Esophagus (tissue), 2 donors: ENCODE measurements at regions not wholly inside any gene's neighbourhood (a gene's known extent, or its start where the extent isn't known, plus 50 kb on each side); places are given as distances from the start of the nearest gene placed in this dataset.

Experiments used
- H3K27ac ChIP-seq, 2 donors: one replicate each; pipeline ENCODE4 v1.5.1; 2013; ENCODE audit warnings: low read depth in 2 of 2, mild to moderate bottlenecking in 2 of 2, inconsistent platforms in 1 of 2, low read length in 1 of 2, moderate library complexity in 1 of 2
- H3K27me3 ChIP-seq, 2 donors: one replicate each; pipeline ENCODE4 v1.6.1; 2013; ENCODE audit warnings: low read length in 2 of 2, control low read depth in 1 of 2, mild to moderate bottlenecking in 1 of 2; ENCODE audit not compliant: insufficient read depth in 2 of 2, control insufficient read depth in 1 of 2
- H3K36me3 ChIP-seq, 2 donors: one replicate each; pipeline ENCODE4 v1.6.1; 2013; ENCODE audit warnings: low read length in 1 of 2; ENCODE audit not compliant: control insufficient read depth in 2 of 2, insufficient read depth in 2 of 2
- H3K4me1 ChIP-seq, 2 donors: one replicate each; pipeline ENCODE4 v1.6.1; 2013; ENCODE audit warnings: low read length in 1 of 2; ENCODE audit not compliant: control insufficient read depth in 2 of 2, insufficient read depth in 2 of 2
- H3K4me3 ChIP-seq, 2 donors: one replicate each; pipeline ENCODE4 v1.5.1; 2013; ENCODE audit warnings: low read length in 2 of 2, mild to moderate bottlenecking in 2 of 2, low read depth in 1 of 2, moderate library complexity in 1 of 2
- H3K9me3 ChIP-seq, 2 donors: one replicate each; pipeline ENCODE4 v1.6.1; 2013; ENCODE audit warnings: mild to moderate bottlenecking in 2 of 2, low read depth in 1 of 2, low read length in 1 of 2, moderate library complexity in 1 of 2; ENCODE audit not compliant: control insufficient read depth in 2 of 2, insufficient read depth in 1 of 2
- WGBS, 2 donors: extraction: QIAGEN DNeasy Blood & Tissue Kit; methylation state at CpG; one replicate each; pipeline ENCODE4 v1.1.7; 2013; 5-methylcytosine and 5-hydroxymethylcytosine counted together
- donor health status: healthy with polysubstance abuse.
- donor health status: Bipolar disorder and iron deficiency.

DNA sequence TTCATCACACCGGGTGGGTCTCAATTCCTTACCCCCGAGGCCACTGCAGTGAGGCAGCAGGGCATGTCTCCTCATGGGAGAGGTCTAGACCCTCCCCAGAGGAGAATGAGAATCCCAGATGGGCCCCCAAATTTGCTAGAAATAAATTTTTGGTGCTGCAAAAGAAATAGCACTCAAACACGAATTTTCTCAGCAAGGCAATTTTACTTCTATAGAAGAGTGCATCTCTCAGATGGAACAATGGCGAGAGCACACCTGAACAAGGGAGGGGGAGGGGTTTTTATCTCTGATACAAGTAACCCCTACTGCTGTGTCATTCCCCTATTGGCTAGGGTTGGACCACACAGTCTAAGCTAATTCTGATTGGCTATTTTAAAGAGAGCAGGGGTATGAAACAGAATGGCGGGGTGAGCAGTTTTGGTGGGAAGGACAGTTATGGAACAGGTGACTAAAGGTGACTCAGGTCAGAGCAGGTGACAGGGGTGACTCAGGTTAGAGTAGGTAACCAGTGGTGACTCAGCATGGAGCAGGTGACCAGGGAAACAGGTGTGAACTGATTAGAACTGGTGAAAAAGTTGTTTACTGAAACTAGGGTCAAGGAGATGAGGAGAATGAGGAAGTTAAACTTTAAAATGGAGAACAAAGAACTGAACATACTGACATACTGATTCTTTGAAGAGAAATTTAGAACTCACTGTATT is 93.0 kb upstream of the WNT7A start:
- H3K4me1 ChIP-seq = no peaks in the 10 kb centered on the region
- 85% methylated on average over 5 of the region's 5 CpGs for WGBS, 2 donors
- no peak overlapping the region for H3K4me3 ChIP-seq

GRCh38 chr3:13966302-13966701 is 86.4 kb upstream of the WNT7A start:
- H3K4me1 ChIP-seq = no peaks in the 10 kb centered on the region
- no peaks in the 10 kb centered on the region for H3K36me3 ChIP-seq
- 35 to 54% methylated on average over 3 of the region's 3 CpGs for WGBS, 2 donors
- no peaks in the 10 kb centered on the region for H3K27me3 ChIP-seq
- no peak overlapping the region for H3K4me3 ChIP-seq
- H3K9me3 ChIP-seq = no peaks in the 10 kb centered on the region
- H3K27ac ChIP-seq = no peak overlapping the region

More for the DNA sequence above, 93.0 kb upstream of the WNT7A start:
- no peak overlapping the region for H3K27ac ChIP-seq
- no peaks in the 10 kb centered on the region for H3K27me3 ChIP-seq
- H3K36me3 ChIP-seq = no peaks in the 10 kb centered on the region
- peaks cover 4% of the 10 kb centered on the region in 2 donors for H3K9me3 ChIP-seq

DNA sequence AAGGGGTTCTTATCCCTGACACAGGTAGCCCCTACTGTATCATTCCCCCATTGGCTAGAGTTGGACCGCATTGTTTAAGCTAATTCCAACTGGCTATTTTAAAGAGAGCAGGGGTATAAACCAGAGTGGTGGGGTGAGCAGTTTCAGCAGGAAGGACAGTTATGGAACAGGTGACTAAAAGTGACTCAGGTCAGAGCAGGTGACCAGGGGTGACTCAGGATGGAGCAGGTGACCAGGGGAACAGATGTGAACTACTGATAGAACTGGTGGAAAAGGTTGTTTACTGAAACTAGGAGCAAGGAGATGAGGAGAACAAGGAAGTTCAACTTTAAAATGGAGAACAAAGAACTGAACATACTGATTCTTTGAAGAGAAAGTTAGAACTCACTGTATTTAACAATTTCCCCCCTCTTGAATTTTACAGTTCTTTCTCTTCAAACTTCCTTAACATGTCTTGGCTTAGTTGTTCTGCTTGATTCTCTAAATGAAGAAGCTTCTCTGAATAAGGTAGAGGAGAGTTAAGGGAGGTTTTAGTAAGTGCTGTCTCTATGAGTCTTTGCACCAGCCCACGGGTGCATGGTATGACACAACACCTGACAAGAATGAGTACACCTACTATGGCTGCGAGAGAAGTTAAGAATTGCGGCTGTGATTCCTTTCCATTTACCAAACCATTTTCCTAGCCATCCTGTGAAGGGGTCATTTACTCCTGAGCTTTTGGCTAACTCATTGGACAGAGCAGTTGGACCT is 83.4 kb upstream of the WNT7A start:
- no peaks in the 10 kb centered on the region for H3K27me3 ChIP-seq
- no peaks in the 10 kb centered on the region for H3K4me1 ChIP-seq
- 91 to 92% methylated on average over 4 of the region's 4 CpGs for WGBS, 2 donors
- H3K36me3 ChIP-seq = no peaks in the 10 kb centered on the region
- no peaks in the 10 kb centered on the region for H3K9me3 ChIP-seq
- H3K4me3 ChIP-seq = no peak overlapping the region
- H3K27ac ChIP-seq = no peak overlapping the region

- Histone ChIP-seq H3K27me3 (no peaks in the 10 kb centered on the region), H3K9me3 (no peaks in the 10 kb centered on the region), H3K4me3 (no peak overlapping the region), H3K36me3 (no peaks in the 10 kb centered on the region), H3K4me1 (no peaks in the 10 kb centered on the region), H3K27ac (no peak overlapping the region)
- 88 to 91% methylated on average over 11 of the region's 11 CpGs for WGBS, 2 donors
Observed at GRCh38 chr3:13954741-13955483, 75.0 kb upstream of the WNT7A start.

DNA sequence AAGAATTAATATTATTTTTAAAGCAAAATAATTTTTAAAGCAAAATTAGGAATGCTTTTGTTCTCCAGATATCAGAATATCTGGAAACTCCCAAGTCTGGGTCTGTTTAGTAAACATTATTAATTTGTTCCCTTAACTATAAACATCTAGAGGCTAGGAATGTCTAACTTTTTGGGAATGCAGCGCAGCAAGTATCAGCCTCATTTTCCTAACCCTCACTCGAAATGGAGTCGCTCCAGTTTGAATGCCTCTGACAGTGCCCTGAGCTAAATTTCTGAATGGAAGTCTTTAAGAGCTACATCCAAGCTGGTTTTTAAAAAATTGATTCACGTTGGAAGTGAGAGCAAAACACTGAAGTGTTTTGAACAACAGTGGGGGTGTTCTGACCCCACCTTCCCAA is 74.4 kb upstream of the WNT7A start:
- H3K4me3 ChIP-seq = no peak overlapping the region
- H3K4me1 ChIP-seq = no peaks in the 10 kb centered on the region
- no peak overlapping the region for H3K27ac ChIP-seq
- H3K9me3 ChIP-seq = no peaks in the 10 kb centered on the region
- WGBS, 2 donors = 74 to 82% methylated on average over 4 of the region's 4 CpGs
- H3K36me3 ChIP-seq = no peaks in the 10 kb centered on the region
- no peaks in the 10 kb centered on the region for H3K27me3 ChIP-seq

DNA sequence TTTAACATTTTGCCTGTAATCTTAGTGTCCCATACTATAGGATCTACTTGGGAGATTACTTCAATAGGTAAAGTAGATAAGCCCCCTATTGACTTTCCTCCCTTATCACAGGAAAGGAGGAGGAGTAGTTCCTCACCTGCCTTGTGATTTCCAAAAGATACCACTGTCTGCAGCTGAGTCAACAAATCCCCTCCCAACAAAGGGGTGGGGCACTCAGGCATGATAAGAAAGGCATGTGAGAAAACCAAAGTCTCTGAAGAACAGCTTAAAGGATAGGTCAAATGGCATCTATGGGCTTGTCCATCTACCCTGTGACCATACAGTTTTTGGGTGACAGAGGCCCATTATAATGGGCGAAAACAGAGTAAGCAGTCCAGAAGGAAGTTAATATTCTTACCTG is 71.3 kb upstream of the WNT7A start:
- 84 to 97% methylated on average over 1 of the region's 1 CpG for WGBS, 2 donors
- Histone ChIP-seq H3K27me3 (no peaks in the 10 kb centered on the region), H3K4me3 (no peak overlapping the region), H3K36me3 (no peaks in the 10 kb centered on the region), H3K9me3 (no peaks in the 10 kb centered on the region), H3K4me1 (no peaks in the 10 kb centered on the region), H3K27ac (no peak overlapping the region)

DNA sequence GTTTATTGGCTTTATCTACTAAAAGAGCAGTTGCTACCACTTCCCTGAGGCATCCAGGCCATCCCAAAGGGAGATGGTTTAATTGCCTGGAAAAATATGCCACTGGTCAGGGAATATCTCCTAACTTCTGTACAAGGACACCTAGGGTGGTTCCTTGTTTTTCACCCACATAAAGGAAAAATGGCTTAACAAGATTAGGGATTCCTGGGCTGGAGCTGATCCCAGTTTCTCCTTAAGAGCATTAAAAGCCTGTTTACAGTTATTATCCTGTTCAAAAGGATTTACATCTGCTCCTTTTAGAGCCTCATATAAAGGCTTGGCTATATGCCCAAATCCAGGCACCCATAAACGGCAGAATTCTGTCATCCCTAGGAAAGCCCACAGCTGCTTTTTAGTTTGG is 70.2 kb upstream of the WNT7A start:
- no peak overlapping the region for H3K27ac ChIP-seq
- no peaks in the 10 kb centered on the region for H3K27me3 ChIP-seq
- H3K9me3 ChIP-seq = no peaks in the 10 kb centered on the region
- 9 to 21% methylated on average over 1 of the region's 1 CpG for WGBS, 2 donors
- no peak overlapping the region for H3K4me3 ChIP-seq
- H3K4me1 ChIP-seq = no peaks in the 10 kb centered on the region
- no peaks in the 10 kb centered on the region for H3K36me3 ChIP-seq

DNA sequence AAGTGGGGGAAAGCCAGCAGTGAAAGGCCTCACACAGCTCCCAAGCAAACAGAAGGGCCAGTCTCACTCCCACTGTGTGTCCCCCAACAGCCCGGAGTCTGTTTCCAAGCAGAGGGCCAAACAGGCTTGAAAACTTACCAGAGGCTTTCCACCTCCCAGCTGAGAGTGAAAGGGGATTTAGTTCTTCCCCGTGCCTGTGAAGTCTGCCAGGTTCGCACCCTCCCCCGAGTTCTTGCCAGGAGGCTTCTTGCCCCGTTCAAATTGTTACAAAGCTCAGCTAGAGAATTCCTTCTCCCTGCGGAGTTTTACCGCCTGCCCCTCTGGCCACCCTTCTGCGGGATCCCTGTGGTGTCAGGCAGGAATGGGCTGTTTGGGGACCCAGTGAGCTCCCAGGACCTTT is 68.0 kb upstream of the WNT7A start:
- no peaks in the 10 kb centered on the region for H3K4me1 ChIP-seq
- H3K9me3 ChIP-seq = no peaks in the 10 kb centered on the region
- no peaks in the 10 kb centered on the region for H3K27me3 ChIP-seq
- H3K27ac ChIP-seq = no peak overlapping the region
- no peaks in the 10 kb centered on the region for H3K36me3 ChIP-seq
- H3K4me3 ChIP-seq = no peak overlapping the region
- WGBS, 2 donors = 28 to 36% methylated on average over 8 of the region's 8 CpGs

DNA sequence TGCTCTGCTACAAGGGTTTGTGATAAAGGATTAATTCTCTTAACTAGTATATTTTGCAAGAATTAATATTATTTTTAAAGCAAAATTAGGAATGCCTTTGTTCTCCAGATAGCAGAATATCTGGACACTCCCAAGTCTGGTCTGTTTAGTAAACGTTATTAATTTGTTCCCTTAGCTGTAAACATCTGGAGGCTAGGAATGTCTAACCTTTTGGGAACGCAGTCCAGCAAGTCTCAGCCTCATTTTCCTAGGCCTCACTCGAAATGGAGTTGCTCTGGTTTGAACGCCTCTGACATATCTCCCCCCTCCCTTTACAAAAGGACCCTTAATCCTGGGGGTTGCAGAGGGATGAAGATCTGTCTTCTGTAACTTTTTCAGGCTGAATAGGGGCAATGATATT is 59.3 kb upstream of the WNT7A start:
- H3K9me3 ChIP-seq = peaks cover 0 to 6% of the 10 kb centered on the region in 2 donors
- no peak overlapping the region for H3K27ac ChIP-seq
- no peaks in the 10 kb centered on the region for H3K27me3 ChIP-seq
- 71 to 72% methylated on average over 4 of the region's 4 CpGs for WGBS, 2 donors
- H3K4me1 ChIP-seq = no peaks in the 10 kb centered on the region
- no peak overlapping the region for H3K4me3 ChIP-seq
- no peaks in the 10 kb centered on the region for H3K36me3 ChIP-seq
